ENCODE measurements at regions not wholly inside any gene's neighbourhood (a gene's known extent, or its start where the extent isn't known, plus 50 kb on each side); places are given as distances from the start of the nearest gene placed in this dataset.

DNA sequence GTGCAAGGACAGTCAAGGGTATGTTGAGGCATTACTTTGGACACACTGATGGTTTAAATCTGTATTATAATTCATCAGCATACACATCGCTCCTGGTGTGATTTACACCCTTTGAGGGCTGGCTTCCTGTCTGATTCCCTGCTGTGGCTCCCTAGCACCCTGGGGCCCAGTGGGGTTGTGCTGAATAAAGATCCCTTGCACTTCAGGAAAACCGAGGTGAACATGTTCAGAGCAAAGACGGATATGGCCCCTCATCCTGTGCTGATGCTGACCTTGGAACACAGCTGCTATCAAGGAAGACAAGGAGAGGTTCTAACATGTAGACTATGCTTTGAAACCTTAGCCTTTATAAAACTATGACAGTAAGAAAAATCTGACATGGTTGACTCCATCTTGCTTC lies 84.6 kb upstream of the UNC5B start (continued):
- TF ChIP-seq, protein P1, sequence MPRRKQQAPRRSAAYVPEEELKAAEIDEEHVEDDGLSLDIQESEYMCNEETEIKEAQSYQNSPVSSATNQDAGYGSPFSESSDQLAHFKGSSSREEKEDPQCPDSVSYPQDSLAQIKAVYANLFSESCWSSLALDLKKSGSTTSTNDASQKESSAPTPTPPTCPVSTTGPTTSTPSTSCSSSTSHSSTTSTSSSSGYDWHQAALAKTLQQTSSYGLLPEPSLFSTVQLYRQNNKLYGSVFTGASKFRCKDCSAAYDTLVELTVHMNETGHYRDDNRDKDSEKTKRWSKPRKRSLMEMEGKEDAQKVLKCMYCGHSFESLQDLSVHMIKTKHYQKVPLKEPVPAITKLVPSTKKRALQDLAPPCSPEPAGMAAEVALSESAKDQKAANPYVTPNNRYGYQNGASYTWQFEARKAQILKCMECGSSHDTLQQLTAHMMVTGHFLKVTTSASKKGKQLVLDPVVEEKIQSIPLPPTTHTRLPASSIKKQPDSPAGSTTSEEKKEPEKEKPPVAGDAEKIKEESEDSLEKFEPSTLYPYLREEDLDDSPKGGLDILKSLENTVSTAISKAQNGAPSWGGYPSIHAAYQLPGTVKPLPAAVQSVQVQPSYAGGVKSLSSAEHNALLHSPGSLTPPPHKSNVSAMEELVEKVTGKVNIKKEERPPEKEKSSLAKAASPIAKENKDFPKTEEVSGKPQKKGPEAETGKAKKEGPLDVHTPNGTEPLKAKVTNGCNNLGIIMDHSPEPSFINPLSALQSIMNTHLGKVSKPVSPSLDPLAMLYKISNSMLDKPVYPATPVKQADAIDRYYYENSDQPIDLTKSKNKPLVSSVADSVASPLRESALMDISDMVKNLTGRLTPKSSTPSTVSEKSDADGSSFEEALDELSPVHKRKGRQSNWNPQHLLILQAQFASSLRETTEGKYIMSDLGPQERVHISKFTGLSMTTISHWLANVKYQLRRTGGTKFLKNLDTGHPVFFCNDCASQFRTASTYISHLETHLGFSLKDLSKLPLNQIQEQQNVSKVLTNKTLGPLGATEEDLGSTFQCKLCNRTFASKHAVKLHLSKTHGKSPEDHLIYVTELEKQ (tag by site-specific recombination; IDR thresholded peaks at IDR 0.05; ENCODE audit: borderline replicate concordance) = no peak
- TF ChIP-seq ZBTB20 (tag by site-specific recombination; IDR thresholded peaks at IDR 0.05) = no peak
- TF ChIP-seq, protein P2, sequence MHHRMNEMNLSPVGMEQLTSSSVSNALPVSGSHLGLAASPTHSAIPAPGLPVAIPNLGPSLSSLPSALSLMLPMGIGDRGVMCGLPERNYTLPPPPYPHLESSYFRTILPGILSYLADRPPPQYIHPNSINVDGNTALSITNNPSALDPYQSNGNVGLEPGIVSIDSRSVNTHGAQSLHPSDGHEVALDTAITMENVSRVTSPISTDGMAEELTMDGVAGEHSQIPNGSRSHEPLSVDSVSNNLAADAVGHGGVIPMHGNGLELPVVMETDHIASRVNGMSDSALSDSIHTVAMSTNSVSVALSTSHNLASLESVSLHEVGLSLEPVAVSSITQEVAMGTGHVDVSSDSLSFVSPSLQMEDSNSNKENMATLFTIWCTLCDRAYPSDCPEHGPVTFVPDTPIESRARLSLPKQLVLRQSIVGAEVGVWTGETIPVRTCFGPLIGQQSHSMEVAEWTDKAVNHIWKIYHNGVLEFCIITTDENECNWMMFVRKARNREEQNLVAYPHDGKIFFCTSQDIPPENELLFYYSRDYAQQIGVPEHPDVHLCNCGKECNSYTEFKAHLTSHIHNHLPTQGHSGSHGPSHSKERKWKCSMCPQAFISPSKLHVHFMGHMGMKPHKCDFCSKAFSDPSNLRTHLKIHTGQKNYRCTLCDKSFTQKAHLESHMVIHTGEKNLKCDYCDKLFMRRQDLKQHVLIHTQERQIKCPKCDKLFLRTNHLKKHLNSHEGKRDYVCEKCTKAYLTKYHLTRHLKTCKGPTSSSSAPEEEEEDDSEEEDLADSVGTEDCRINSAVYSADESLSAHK (tag by site-specific recombination; IDR thresholded peaks at IDR 0.05) = no peak
- TF ChIP-seq OVOL3 (tag by site-specific recombination; IDR thresholded peaks at IDR 0.05) = no peak
- peak; percentile 42; the same call in 1 of the 2 replicates for TF ChIP-seq ZNF16 (tag by site-specific recombination; IDR thresholded peaks at IDR 0.05; ENCODE audit: low read depth)
- no peak for TF ChIP-seq ZFP3 (tag by site-specific recombination; IDR thresholded peaks at IDR 0.05; ENCODE audit: low read depth)

DNA sequence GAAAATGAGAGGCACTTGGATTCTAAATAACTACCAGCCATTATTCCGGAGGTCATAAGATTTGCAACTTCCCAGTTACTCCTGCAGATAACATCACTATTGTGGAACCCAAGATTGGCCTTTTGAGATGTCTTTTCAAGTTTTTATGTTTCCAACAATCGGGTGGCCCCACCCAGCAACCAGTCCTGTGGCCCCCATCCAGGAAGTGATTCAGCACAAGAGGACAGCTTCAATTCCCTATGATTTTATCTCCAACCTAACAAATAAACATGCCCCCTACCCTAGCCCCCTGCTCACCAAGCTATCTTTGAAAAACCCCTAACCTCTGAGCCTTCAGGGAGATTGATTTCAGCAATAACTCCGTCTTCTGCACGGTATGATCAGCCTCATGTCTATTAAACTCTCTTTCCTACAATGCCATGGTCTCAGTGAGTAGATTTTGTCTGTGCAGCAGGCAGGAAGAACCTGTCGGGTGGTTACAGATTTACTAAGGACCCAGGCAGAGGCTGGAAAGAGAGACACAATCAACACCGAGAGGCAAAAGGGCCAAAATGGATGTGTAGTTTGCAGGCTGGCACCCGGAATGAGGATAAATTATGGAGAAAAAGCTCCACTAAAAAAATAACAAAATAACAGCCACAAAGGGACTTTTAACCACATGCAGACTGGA lies 83.9 kb upstream of the UNC5B start:
- Histone ChIP-seq H3K4me1 (ENCODE audit: control insufficient read depth, insufficient read depth, low read length) (peaks cover 3% of the 10 kb centered on the region; the same call in 1 of the 2 replicates), H3K9me3 (ENCODE audit: control insufficient read depth, insufficient read depth, low read depth, low read length) (no peaks in the 10 kb centered on the region), H3K27ac (ENCODE audit: extremely low read depth, low read depth, low read length) (no peak overlapping the region), H3K4me3 (ENCODE audit: low read depth, low read length) (no peak overlapping the region), H3K36me3 (ENCODE audit: control insufficient read depth in 2 of 2, insufficient read depth in 1 of 2, low read length in 2 of 2) (no peaks in the 10 kb centered on the region)
- POLR2A ChIA-PET = no interaction called here
- CTCF ChIA-PET = no interaction called here
- no peak for TF ChIP-seq ZNF23 (tag by site-specific recombination; IDR thresholded peaks at IDR 0.05; ENCODE audit: borderline replicate concordance)
- no peak for TF ChIP-seq ZNF544 (tag by site-specific recombination; IDR thresholded peaks at IDR 0.05)
- TF ChIP-seq ZNF501 (tag by site-specific recombination; IDR thresholded peaks at IDR 0.05) = no peak
- TF ChIP-seq, protein P3, sequence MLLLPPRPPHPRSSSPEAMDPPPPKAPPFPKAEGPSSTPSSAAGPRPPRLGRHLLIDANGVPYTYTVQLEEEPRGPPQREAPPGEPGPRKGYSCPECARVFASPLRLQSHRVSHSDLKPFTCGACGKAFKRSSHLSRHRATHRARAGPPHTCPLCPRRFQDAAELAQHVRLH (tag by site-specific recombination; IDR thresholded peaks at IDR 0.05) = no peak
- TF ChIP-seq ZNF155 (tag by site-specific recombination; IDR thresholded peaks at IDR 0.05) = no peak
- no peak for TF ChIP-seq ZNF585B (tag by site-specific recombination; IDR thresholded peaks at IDR 0.05)
- TF ChIP-seq OVOL3 (tag by site-specific recombination; IDR thresholded peaks at IDR 0.05) = no peak
- TF ChIP-seq, protein P1 (tag by site-specific recombination; IDR thresholded peaks at IDR 0.05; ENCODE audit: borderline replicate concordance) = no peak
- TF ChIP-seq ZFP69B (tag by site-specific recombination; IDR thresholded peaks at IDR 0.05) = no peak
- no peak for TF ChIP-seq ZNF624 (tag by site-specific recombination; IDR thresholded peaks at IDR 0.05)
- no peak for TF ChIP-seq REPIN1 (tag by site-specific recombination; IDR thresholded peaks at IDR 0.05; ENCODE audit: low read depth)
- no peak for TF ChIP-seq ZNF132 (tag by site-specific recombination; IDR thresholded peaks at IDR 0.05; ENCODE audit: borderline replicate concordance)
- no peak for TF ChIP-seq SP2 (tag by site-specific recombination; IDR thresholded peaks at IDR 0.05)
- 0 out of 2 replicates have a peak, but pooled peaks have one; percentile 23 for TF ChIP-seq ZBTB20 (tag by site-specific recombination; IDR thresholded peaks at IDR 0.05)
- no peak for TF ChIP-seq YY2 (tag by site-specific recombination; IDR thresholded peaks at IDR 0.05)
- TF ChIP-seq, protein P4, sequence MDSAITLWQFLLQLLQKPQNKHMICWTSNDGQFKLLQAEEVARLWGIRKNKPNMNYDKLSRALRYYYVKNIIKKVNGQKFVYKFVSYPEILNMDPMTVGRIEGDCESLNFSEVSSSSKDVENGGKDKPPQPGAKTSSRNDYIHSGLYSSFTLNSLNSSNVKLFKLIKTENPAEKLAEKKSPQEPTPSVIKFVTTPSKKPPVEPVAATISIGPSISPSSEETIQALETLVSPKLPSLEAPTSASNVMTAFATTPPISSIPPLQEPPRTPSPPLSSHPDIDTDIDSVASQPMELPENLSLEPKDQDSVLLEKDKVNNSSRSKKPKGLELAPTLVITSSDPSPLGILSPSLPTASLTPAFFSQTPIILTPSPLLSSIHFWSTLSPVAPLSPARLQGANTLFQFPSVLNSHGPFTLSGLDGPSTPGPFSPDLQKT (IDR thresholded peaks at IDR 0.05; ENCODE audit: borderline replicate concordance, low read depth, low read length) = no peak
- TF ChIP-seq, protein P5, sequence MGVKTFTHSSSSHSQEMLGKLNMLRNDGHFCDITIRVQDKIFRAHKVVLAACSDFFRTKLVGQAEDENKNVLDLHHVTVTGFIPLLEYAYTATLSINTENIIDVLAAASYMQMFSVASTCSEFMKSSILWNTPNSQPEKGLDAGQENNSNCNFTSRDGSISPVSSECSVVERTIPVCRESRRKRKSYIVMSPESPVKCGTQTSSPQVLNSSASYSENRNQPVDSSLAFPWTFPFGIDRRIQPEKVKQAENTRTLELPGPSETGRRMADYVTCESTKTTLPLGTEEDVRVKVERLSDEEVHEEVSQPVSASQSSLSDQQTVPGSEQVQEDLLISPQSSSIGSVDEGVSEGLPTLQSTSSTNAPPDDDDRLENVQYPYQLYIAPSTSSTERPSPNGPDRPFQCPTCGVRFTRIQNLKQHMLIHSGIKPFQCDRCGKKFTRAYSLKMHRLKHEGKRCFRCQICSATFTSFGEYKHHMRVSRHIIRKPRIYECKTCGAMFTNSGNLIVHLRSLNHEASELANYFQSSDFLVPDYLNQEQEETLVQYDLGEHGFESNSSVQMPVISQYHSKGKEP (tag by site-specific recombination; IDR thresholded peaks at IDR 0.05) = no peak
- TF ChIP-seq HOXC10 (CRISPR knock-in tag; IDR thresholded peaks at IDR 0.05) = no peak

Data from HEK293 (cell line).